OCI-LY3 (cell line): ENCODE measurements at regions not wholly inside any gene's neighbourhood (a gene's known extent, or its start where the extent isn't known, plus 50 kb on each side); places are given as distances from the start of the nearest gene placed in this dataset.
"Not testable (repeated sequence)": the region's sequence is repeated elsewhere in the genome, so short reads cannot be mapped to it uniquely, and the experiment has no call there.

Experiments used
- EZH2phosphoT487 ChIP-seq: fragments of 200-600 bp; shearing (Covaris generic); IDR thresholded peaks from 2 replicates; pipeline ENCODE4 v1.6.1; 2018; ENCODE audit warnings: antibody characterized with exemption, mixed run types, low read depth
- TF ChIP-seq, protein P1 (sequence below): fragments of 200-600, 300-600 bp; sonication (generic); IDR thresholded peaks from 2 replicates; pipeline ENCODE4 v1.5.1; 2014; ENCODE audit warnings: antibody characterized with exemption, low read length, low read depth

DNA sequence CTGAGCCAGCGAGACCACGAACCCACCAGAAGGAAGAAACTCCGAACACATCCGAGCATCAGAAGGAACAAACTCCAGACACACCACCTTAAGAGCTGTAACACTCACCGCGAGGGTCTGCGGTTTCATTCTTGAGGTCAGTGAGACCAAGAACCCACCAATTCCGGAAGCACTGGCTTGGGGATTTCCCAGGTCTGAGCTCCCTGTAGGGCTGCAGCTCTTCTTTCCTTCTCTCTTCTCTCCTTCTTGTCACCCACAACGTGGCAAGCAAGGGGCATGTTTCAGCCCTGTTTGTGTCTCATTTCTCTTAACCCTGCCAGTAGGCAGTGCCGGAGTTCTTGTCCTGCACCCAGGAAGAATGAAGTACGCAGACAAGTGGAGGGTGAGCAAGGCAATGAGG, 713.0 kb downstream of the CDH9 start:
- TF ChIP-seq, protein P1, sequence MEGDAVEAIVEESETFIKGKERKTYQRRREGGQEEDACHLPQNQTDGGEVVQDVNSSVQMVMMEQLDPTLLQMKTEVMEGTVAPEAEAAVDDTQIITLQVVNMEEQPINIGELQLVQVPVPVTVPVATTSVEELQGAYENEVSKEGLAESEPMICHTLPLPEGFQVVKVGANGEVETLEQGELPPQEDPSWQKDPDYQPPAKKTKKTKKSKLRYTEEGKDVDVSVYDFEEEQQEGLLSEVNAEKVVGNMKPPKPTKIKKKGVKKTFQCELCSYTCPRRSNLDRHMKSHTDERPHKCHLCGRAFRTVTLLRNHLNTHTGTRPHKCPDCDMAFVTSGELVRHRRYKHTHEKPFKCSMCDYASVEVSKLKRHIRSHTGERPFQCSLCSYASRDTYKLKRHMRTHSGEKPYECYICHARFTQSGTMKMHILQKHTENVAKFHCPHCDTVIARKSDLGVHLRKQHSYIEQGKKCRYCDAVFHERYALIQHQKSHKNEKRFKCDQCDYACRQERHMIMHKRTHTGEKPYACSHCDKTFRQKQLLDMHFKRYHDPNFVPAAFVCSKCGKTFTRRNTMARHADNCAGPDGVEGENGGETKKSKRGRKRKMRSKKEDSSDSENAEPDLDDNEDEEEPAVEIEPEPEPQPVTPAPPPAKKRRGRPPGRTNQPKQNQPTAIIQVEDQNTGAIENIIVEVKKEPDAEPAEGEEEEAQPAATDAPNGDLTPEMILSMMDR: not testable (repeated sequence)
- TF ChIP-seq EZH2phosphoT487: not testable (repeated sequence)
